ENCODE measurements at regions not wholly inside any gene's neighbourhood (a gene's known extent, or its start where the extent isn't known, plus 50 kb on each side); places are given as distances from the start of the nearest gene placed in this dataset.

- TF ChIP-seq GATA3 (IDR thresholded peaks at IDR 0.05; ENCODE audit: low read depth, low read length) (no peak), GATA2 (IDR thresholded peaks at IDR 0.05; ENCODE audit: low read depth, low read length) (no peak)
These were observed 497.5 kb downstream of the TBC1D22A start for GRCh38 chr22:47259990-47260389.
